Fibroblast of lung (primary cell): ENCODE measurements at regions not wholly inside any gene's neighbourhood (a gene's known extent, or its start where the extent isn't known, plus 50 kb on each side); places are given as distances from the start of the nearest gene placed in this dataset.

ENCODE experiments used
- DNase-seq, 2 donors: peaks; one replicate each; pipeline versions ENCODE4 v3.0.0 to v3.0.0-alpha.2; 2010; ENCODE audit warnings: low read depth in 2 of 2
- H2AFZ ChIP-seq: 2 replicates; pipeline ENCODE4 v1.5.1; 2012; ENCODE audit warnings: low read length, control low read depth, inconsistent platforms
- H3K27ac ChIP-seq: 2 replicates; pipeline ENCODE4 v1.5.1; 2011; ENCODE audit warnings: low read length, control low read depth; ENCODE audit not compliant: insufficient read depth
- H3K27me3 ChIP-seq: 2 replicates; pipeline ENCODE4 v1.5.1; 2011; ENCODE audit warnings: mild to moderate bottlenecking, low read length; ENCODE audit not compliant: control insufficient read depth, insufficient read depth
- H3K36me3 ChIP-seq: 2 replicates; pipeline ENCODE4 v1.5.1; 2011; ENCODE audit warnings: low read length; ENCODE audit not compliant: control insufficient read depth, insufficient read depth
- H3K4me1 ChIP-seq: 2 replicates; pipeline ENCODE4 v1.5.1; 2011; ENCODE audit warnings: low read length; ENCODE audit not compliant: control insufficient read depth, insufficient read depth; ENCODE audit errors: extremely low read depth
- H3K4me2 ChIP-seq: 2 replicates; pipeline ENCODE4 v1.5.1; 2011; ENCODE audit warnings: low read length, control low read depth; ENCODE audit not compliant: insufficient read depth; ENCODE audit errors: extremely low read depth
- H3K4me3 ChIP-seq, 4 experiments: fragments of 200-600 bp in 1 of 4; sonication (generic) in 1 of 4; replicated peaks in 1 of 4; 2 replicates each; pipeline ENCODE4 v1.5.1; 2011 to 2016; ENCODE audit warnings: low read length in 4 of 4, low read depth in 3 of 4, mild to moderate bottlenecking in 3 of 4, control low read depth in 2 of 4, inconsistent platforms in 1 of 4, mixed read lengths in 1 of 4; ENCODE audit not compliant: insufficient read depth in 1 of 4; ENCODE audit errors: control extremely low read depth in 1 of 4
- H3K79me2 ChIP-seq: 2 replicates; pipeline ENCODE4 v1.5.1; 2012; ENCODE audit warnings: mild to moderate bottlenecking, low read length, inconsistent platforms; ENCODE audit not compliant: control insufficient read depth, insufficient read depth
- H3K9ac ChIP-seq: 2 replicates; pipeline ENCODE4 v1.5.1; 2011; ENCODE audit warnings: mild to moderate bottlenecking, low read length, control low read depth; ENCODE audit not compliant: insufficient read depth
- H3K9me3 ChIP-seq: 2 replicates; pipeline ENCODE4 v1.5.1; 2012; ENCODE audit warnings: low read depth, low read length; ENCODE audit not compliant: control insufficient read depth, insufficient read depth
- H4K20me1 ChIP-seq: 2 replicates; pipeline ENCODE4 v1.5.1; 2011; ENCODE audit warnings: low read length; ENCODE audit not compliant: control insufficient read depth, insufficient read depth; ENCODE audit errors: extremely low read depth
- CTCF ChIP-seq, 2 donors: IDR thresholded peaks in 1 of 2; conservative IDR thresholded peaks in 1 of 2; 1 replicate in 1 of 2; 2 replicates in 1 of 2; pipeline ENCODE4 v1.5.1; 2011 to 2012; ENCODE audit warnings: low read length in 2 of 2, control low read depth in 1 of 2, inconsistent platforms in 1 of 2, low read depth in 1 of 2, mild to moderate bottlenecking in 1 of 2
- EZH2 ChIP-seq: IDR thresholded peaks from 2 replicates; pipeline ENCODE4 v1.5.1; 2012; ENCODE audit warnings: low read length, control low read depth, mild to moderate bottlenecking; ENCODE audit errors: missing control alignments

- Histone ChIP-seq H3K9ac (no peak overlapping the region), H3K4me1 (no peaks in the 10 kb centered on the region), H3K27ac (no peak overlapping the region), H3K4me3 (no peak overlapping the region), H3K9me3 (no peaks in the 10 kb centered on the region), H3K36me3 (no peaks in the 10 kb centered on the region), H3K79me2 (no peaks in the 10 kb centered on the region), H4K20me1 (no peaks in the 10 kb centered on the region), H3K4me2 (no peak overlapping the region), H3K27me3 (no peaks in the 10 kb centered on the region), H2AFZ (no peak overlapping the region)
- TF ChIP-seq CTCF (conservative IDR thresholded peaks at IDR 0.05 in 1 of 2, IDR thresholded peaks at IDR 0.05 in 1 of 2; ENCODE audit: low read depth in 1 of 2, low read length in 2 of 2) = no peak
- TF ChIP-seq EZH2 = no peak
- DNase-seq = no peak
Measured at GRCh38 chr21:22649246-22649645, 1651.0 kb downstream of the NCAM2 start.

- Histone ChIP-seq H2AFZ (no peak overlapping the region), H3K9me3 (no peaks in the 10 kb centered on the region), H3K9ac (no peak overlapping the region), H4K20me1 (no peaks in the 10 kb centered on the region), H3K36me3 (no peaks in the 10 kb centered on the region), H3K27me3 (no peaks in the 10 kb centered on the region), H3K79me2 (no peaks in the 10 kb centered on the region), H3K27ac (no peak overlapping the region), H3K4me3 (no peak overlapping the region), H3K4me2 (no peak overlapping the region), H3K4me1 (no peaks in the 10 kb centered on the region)
- no peak for TF ChIP-seq EZH2
- no peak for TF ChIP-seq CTCF (conservative IDR thresholded peaks at IDR 0.05 in 1 of 2, IDR thresholded peaks at IDR 0.05 in 1 of 2; ENCODE audit: low read depth in 1 of 2, low read length in 2 of 2)
- DNase-seq = no peak
Measured at GRCh38 chr21:22650226-22650625, 1652.0 kb downstream of the NCAM2 start.

- Histone ChIP-seq H3K9ac (no peak overlapping the region), H2AFZ (no peak overlapping the region), H3K4me2 (no peak overlapping the region), H3K27ac (no peak overlapping the region), H3K79me2 (no peaks in the 10 kb centered on the region), H3K27me3 (no peaks in the 10 kb centered on the region), H3K4me1 (no peaks in the 10 kb centered on the region), H3K36me3 (no peaks in the 10 kb centered on the region), H4K20me1 (no peaks in the 10 kb centered on the region), H3K9me3 (no peaks in the 10 kb centered on the region), H3K4me3 (no peak overlapping the region)
- TF ChIP-seq CTCF (conservative IDR thresholded peaks at IDR 0.05 in 1 of 2, IDR thresholded peaks at IDR 0.05 in 1 of 2; ENCODE audit: low read depth in 1 of 2, low read length in 2 of 2) (no peak), EZH2 (no peak)
- no peak for DNase-seq
Measured at GRCh38 chr21:22657781-22658180, 1659.6 kb downstream of the NCAM2 start.
